ENCODE measurements at regions not wholly inside any gene's neighbourhood (a gene's known extent, or its start where the extent isn't known, plus 50 kb on each side); places are given as distances from the start of the nearest gene placed in this dataset.

GRCh38 chr3:109685084-109686079, 348.0 kb upstream of the DPPA4 start:
- H3K4me1 ChIP-seq (ENCODE audit: insufficient read depth, low read length), result peaks cover 18% of the 10 kb centered on the region
- no peaks in the 10 kb centered on the region for H4K20me1 ChIP-seq (ENCODE audit: low read length)
- H2AFZ ChIP-seq (ENCODE audit: low read length), result no peak overlapping the region
- no peaks in the 10 kb centered on the region for H3K9me2 ChIP-seq (replicated peaks; ENCODE audit: low read length)
- peak; percentile 97 for ATAC-seq
- TF ChIP-seq, protein P1, sequence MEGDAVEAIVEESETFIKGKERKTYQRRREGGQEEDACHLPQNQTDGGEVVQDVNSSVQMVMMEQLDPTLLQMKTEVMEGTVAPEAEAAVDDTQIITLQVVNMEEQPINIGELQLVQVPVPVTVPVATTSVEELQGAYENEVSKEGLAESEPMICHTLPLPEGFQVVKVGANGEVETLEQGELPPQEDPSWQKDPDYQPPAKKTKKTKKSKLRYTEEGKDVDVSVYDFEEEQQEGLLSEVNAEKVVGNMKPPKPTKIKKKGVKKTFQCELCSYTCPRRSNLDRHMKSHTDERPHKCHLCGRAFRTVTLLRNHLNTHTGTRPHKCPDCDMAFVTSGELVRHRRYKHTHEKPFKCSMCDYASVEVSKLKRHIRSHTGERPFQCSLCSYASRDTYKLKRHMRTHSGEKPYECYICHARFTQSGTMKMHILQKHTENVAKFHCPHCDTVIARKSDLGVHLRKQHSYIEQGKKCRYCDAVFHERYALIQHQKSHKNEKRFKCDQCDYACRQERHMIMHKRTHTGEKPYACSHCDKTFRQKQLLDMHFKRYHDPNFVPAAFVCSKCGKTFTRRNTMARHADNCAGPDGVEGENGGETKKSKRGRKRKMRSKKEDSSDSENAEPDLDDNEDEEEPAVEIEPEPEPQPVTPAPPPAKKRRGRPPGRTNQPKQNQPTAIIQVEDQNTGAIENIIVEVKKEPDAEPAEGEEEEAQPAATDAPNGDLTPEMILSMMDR (conservative IDR thresholded peaks at IDR 0.05; ENCODE audit: low read depth, low read length), result no peak
- TF ChIP-seq EZH2 (IDR thresholded peaks at IDR 0.05; ENCODE audit: low read length, unreplicated experiment) (no peak), EZH2phosphoT487 (IDR thresholded peaks at IDR 0.05; ENCODE audit: borderline replicate concordance, low read length) (no peak)
- DNase-seq, result peak; percentile 99
- POLR2A ChIA-PET (ENCODE audit: unreplicated experiment), result interaction anchor here (0.6 kb wide), 3 partner anchors 59 to 705 kb away, joined by 4 to 5 read pairs (median 4); no protein-coding TSS in a partner anchor
- no peaks in the 10 kb centered on the region for H3K79me2 ChIP-seq (ENCODE audit: low read length)
- H3K36me3 ChIP-seq (ENCODE audit: low read depth, low read length), result no peaks in the 10 kb centered on the region
- H3K27ac ChIP-seq (ENCODE audit: low read length), result peak overlapping the region; percentile 63
- CTCF ChIA-PET, result interaction anchor here (0.5 to 0.8 kb wide), 3 partner anchors 45 to 132 kb away, joined by 3 to 4 read pairs (median 3); no protein-coding TSS in a partner anchor
- BruUV-seq (replicated peaks), result no TSS peak
- peaks cover 5% of the 10 kb centered on the region for H3F3A ChIP-seq (ENCODE audit: low read length, unreplicated experiment)
- no peak overlapping the region for H3K9ac ChIP-seq (ENCODE audit: low read length)
- peak overlapping the region; percentile 30 for H3K4me2 ChIP-seq (ENCODE audit: low read length)
- H3K4me3 ChIP-seq (ENCODE audit: low read length), result no peak overlapping the region
- no peaks in the 10 kb centered on the region for H3K9me3 ChIP-seq (ENCODE audit: low read length)
- intact Hi-C loops (cut with micrococcal nuclease), result loop anchor here (1.0 to 5.0 kb wide), 2 partner anchors 9 to 43 kb away; no protein-coding TSS in a partner anchor
- H3K27me3 ChIP-seq (ENCODE audit: low read length), result no peaks in the 10 kb centered on the region

- DNase-seq (no peak), ATAC-seq (no peak)
- no peaks in the 10 kb centered on the region for H3K9me2 ChIP-seq (replicated peaks; ENCODE audit: low read length)
- no TSS peak for BruUV-seq (replicated peaks)
- H3K27ac ChIP-seq (ENCODE audit: low read length), result no peak overlapping the region
- CTCF ChIA-PET, result no interaction called here
- H3K4me2 ChIP-seq (ENCODE audit: low read length), result no peak overlapping the region
- no peaks in the 10 kb centered on the region for H3K79me2 ChIP-seq (ENCODE audit: low read length)
- peaks cover 18% of the 10 kb centered on the region for H3K4me1 ChIP-seq (ENCODE audit: insufficient read depth, low read length)
- intact Hi-C loops (cut with micrococcal nuclease), result loop anchor here (5.0 kb wide), 1 partner anchor 45 kb away; no protein-coding TSS in a partner anchor
- H3K27me3 ChIP-seq (ENCODE audit: low read length), result no peaks in the 10 kb centered on the region
- no peak overlapping the region for H3K9ac ChIP-seq (ENCODE audit: low read length)
- H3K36me3 ChIP-seq (ENCODE audit: low read depth, low read length), result no peaks in the 10 kb centered on the region
- no peak overlapping the region for H3K4me3 ChIP-seq (ENCODE audit: low read length)
- no peak overlapping the region for H2AFZ ChIP-seq (ENCODE audit: low read length)
- peaks cover 5% of the 10 kb centered on the region for H3F3A ChIP-seq (ENCODE audit: low read length, unreplicated experiment)
- H3K9me3 ChIP-seq (ENCODE audit: low read length), result no peaks in the 10 kb centered on the region
- TF ChIP-seq, protein P1 (conservative IDR thresholded peaks at IDR 0.05; ENCODE audit: low read depth, low read length), result no peak
- TF ChIP-seq EZH2 (IDR thresholded peaks at IDR 0.05; ENCODE audit: low read length, unreplicated experiment) (no peak), EZH2phosphoT487 (IDR thresholded peaks at IDR 0.05; ENCODE audit: borderline replicate concordance, low read length) (no peak)
- no peaks in the 10 kb centered on the region for H4K20me1 ChIP-seq (ENCODE audit: low read length)
- POLR2A ChIA-PET (ENCODE audit: unreplicated experiment), result no interaction called here
Measured at GRCh38 chr3:109687626-109688025, 350.3 kb upstream of the DPPA4 start.

Measured in PC-3 (cell line).